ENCODE measurements at regions not wholly inside any gene's neighbourhood (a gene's known extent, or its start where the extent isn't known, plus 50 kb on each side); places are given as distances from the start of the nearest gene placed in this dataset.

DNA sequence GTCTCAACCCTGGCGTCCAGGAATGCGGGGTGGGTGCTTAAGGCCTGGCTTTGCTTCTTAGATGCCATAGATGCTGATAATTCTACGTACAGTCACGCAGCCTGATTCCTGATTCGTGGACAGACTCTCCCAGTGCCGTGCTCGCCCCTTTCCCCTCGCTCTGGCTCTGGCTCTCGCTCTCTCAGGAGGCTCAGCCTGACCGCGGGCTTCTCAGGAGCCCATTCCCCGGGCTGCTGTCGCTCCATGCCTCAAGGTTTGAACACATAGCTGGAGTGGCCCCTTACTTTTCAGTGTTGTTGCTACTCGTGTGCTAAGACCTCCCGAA lies 59.2 kb upstream of the ZC4H2 start:
- TF ChIP-seq, protein P1, sequence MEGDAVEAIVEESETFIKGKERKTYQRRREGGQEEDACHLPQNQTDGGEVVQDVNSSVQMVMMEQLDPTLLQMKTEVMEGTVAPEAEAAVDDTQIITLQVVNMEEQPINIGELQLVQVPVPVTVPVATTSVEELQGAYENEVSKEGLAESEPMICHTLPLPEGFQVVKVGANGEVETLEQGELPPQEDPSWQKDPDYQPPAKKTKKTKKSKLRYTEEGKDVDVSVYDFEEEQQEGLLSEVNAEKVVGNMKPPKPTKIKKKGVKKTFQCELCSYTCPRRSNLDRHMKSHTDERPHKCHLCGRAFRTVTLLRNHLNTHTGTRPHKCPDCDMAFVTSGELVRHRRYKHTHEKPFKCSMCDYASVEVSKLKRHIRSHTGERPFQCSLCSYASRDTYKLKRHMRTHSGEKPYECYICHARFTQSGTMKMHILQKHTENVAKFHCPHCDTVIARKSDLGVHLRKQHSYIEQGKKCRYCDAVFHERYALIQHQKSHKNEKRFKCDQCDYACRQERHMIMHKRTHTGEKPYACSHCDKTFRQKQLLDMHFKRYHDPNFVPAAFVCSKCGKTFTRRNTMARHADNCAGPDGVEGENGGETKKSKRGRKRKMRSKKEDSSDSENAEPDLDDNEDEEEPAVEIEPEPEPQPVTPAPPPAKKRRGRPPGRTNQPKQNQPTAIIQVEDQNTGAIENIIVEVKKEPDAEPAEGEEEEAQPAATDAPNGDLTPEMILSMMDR (IDR thresholded peaks at IDR 0.05), result no peak
- no peak for TF ChIP-seq POLR2A (IDR thresholded peaks at IDR 0.05)

All from Peyer's patch (tissue), 4 donors.